Neural cell (in vitro differentiated cells): ENCODE measurements at regions not wholly inside any gene's neighbourhood (a gene's known extent, or its start where the extent isn't known, plus 50 kb on each side); places are given as distances from the start of the nearest gene placed in this dataset.

ENCODE experiments used
- H2AFZ ChIP-seq: fragments of 200-600, 300-800 bp; sonication (generic), shearing (Covaris generic); 2 replicates; pipeline ENCODE4 v1.6.0; 2014; ENCODE audit warnings: low read depth, mild to moderate bottlenecking, antibody characterized with exemption, low read length, moderate library complexity
- H3F3A ChIP-seq: fragments of 200-600 bp; shearing (Covaris generic); 2 replicates; pipeline ENCODE4 v1.6.1; 2016; ENCODE audit warnings: mild to moderate bottlenecking, moderate library complexity, mixed read lengths, antibody characterized with exemption, low read length; ENCODE audit not compliant: insufficient read depth, poor library complexity, severe bottlenecking
- H3K27ac ChIP-seq: fragments of 200-600, 300-800 bp; sonication (generic), shearing (Covaris generic); 2 replicates; pipeline ENCODE4 v1.5.1; 2014; ENCODE audit warnings: mild to moderate bottlenecking, low read length, moderate library complexity
- H3K27me3 ChIP-seq: fragments of 300-800, 200-600 bp; sonication (generic), shearing (Covaris generic); 2 replicates; pipeline ENCODE4 v1.6.0; 2014; ENCODE audit warnings: mild to moderate bottlenecking, low read depth, low read length, moderate library complexity; ENCODE audit not compliant: insufficient read depth
- H3K36me3 ChIP-seq: fragments of 300-800, 200-600 bp; sonication (generic), shearing (Covaris generic); 2 replicates; pipeline ENCODE4 v1.5.1; 2014; ENCODE audit warnings: mild to moderate bottlenecking, antibody characterized with exemption, low read length, moderate library complexity; ENCODE audit not compliant: insufficient read depth
- H3K4me2 ChIP-seq: fragments of 300-800, 200-600 bp; sonication (generic), shearing (Covaris generic); 2 replicates; pipeline ENCODE4 v1.6.0; 2014; ENCODE audit warnings: mild to moderate bottlenecking, low read length
- H3K4me3 ChIP-seq: fragments of 300-800, 200-600 bp; sonication (generic), shearing (Covaris generic); 2 replicates; pipeline ENCODE4 v1.5.1; 2014; ENCODE audit warnings: mild to moderate bottlenecking, low read length, moderate library complexity
- H3K79me2 ChIP-seq: fragments of 200-600 bp; shearing (Covaris generic); replicated peaks from 2 replicates; pipeline ENCODE4 v1.6.0; 2014; ENCODE audit warnings: mild to moderate bottlenecking, low read length, moderate library complexity; ENCODE audit not compliant: insufficient read depth
- H3K9ac ChIP-seq: fragments of 300-800, 200-600 bp; sonication (generic), shearing (Covaris generic); 2 replicates; pipeline ENCODE4 v1.6.1; 2016; ENCODE audit warnings: mild to moderate bottlenecking, low read length, mixed read lengths
- H3K9me2 ChIP-seq: fragments of 200-600 bp; shearing (Covaris generic); 2 replicates; pipeline ENCODE4 v1.6.1; 2016; ENCODE audit warnings: mild to moderate bottlenecking, low read length, mixed read lengths; ENCODE audit not compliant: insufficient read depth
- H3K9me3 ChIP-seq: fragments of 200-600, 300-800 bp; sonication (generic), shearing (Covaris generic); 2 replicates; pipeline ENCODE4 v1.6.1; 2016; ENCODE audit warnings: mild to moderate bottlenecking, mixed run types, low read length, moderate library complexity, mixed read lengths
- H4K20me1 ChIP-seq: fragments of 200-600 bp; shearing (Covaris generic); 2 replicates; pipeline ENCODE4 v1.6.1; 2016; ENCODE audit warnings: mild to moderate bottlenecking, mixed run types; ENCODE audit not compliant: insufficient read depth
- EP300 ChIP-seq: fragments of 450-650 bp; conservative IDR thresholded peaks from 2 replicates; pipeline ENCODE4 v1.6.1; 2014; ENCODE audit warnings: antibody characterized with exemption, mild to moderate bottlenecking, moderate library complexity; ENCODE audit not compliant: poor library complexity, severe bottlenecking
- EZH2 ChIP-seq: fragments of 200-600, 300-800 bp; shearing (Covaris generic), sonication (generic); IDR thresholded peaks from 2 replicates; pipeline ENCODE4 v1.6.1; 2014; ENCODE audit warnings: antibody characterized with exemption, low read length, borderline replicate concordance, mild to moderate bottlenecking; ENCODE audit not compliant: insufficient read depth, poor library complexity, severe bottlenecking
- MXI1 ChIP-seq: fragments of 450-650 bp; conservative IDR thresholded peaks from 2 replicates; pipeline ENCODE4 v1.6.1; 2014; ENCODE audit warnings: antibody characterized with exemption, mild to moderate bottlenecking; ENCODE audit not compliant: poor library complexity, severe bottlenecking
- POLR2AphosphoS5 ChIP-seq: IDR thresholded peaks from 2 replicates; pipeline ENCODE4 v1.6.1; 2012
- RAD21 ChIP-seq: fragments of 450-650 bp; conservative IDR thresholded peaks from 2 replicates; pipeline ENCODE4 v1.6.1; 2014; ENCODE audit warnings: antibody characterized with exemption, mild to moderate bottlenecking, moderate library complexity
- SMC3 ChIP-seq: fragments of 450-650 bp; conservative IDR thresholded peaks from 2 replicates; pipeline ENCODE4 v1.6.1; 2014; ENCODE audit warnings: antibody characterized with exemption, mild to moderate bottlenecking, moderate library complexity; ENCODE audit not compliant: poor library complexity
- TAF1 ChIP-seq: IDR thresholded peaks from 2 replicates; pipeline ENCODE4 v1.6.1; 2012; ENCODE audit warnings: low read depth
- TF ChIP-seq, protein P1 (sequence below): IDR thresholded peaks from 2 replicates; pipeline ENCODE4 v1.6.1; 2012; ENCODE audit warnings: borderline replicate concordance
- TF ChIP-seq, protein P2 (sequence below): fragments of 450-650 bp; IDR thresholded peaks from 2 replicates; pipeline ENCODE4 v1.5.1; 2014; ENCODE audit warnings: antibody characterized with exemption, mild to moderate bottlenecking, moderate library complexity; ENCODE audit not compliant: poor library complexity, severe bottlenecking

DNA sequence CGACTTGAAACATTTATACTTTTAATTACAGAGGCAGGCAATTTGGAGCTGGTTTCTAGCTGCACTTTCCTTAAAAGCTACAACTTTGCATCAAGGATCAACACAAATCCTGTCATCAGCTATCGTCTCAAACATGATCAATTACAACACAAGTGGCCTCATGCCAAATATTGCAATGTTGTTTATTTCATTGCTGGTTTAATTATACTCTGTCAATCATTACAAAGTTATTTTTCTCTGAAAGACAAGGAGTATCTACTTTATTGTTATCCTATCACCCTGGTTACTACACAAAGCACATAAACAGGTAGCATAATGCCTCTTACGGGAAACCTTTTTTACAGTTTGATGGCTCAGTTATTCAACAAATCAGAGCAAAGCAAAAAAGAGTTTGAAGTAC, 58.0 kb upstream of the FOXB1 start:
- no peaks in the 10 kb centered on the region for H3K36me3 ChIP-seq
- no peaks in the 10 kb centered on the region for H3K9me3 ChIP-seq
- H3K27ac ChIP-seq: no peak overlapping the region
- H3K9ac ChIP-seq: no peak overlapping the region
- no peaks in the 10 kb centered on the region for H3K79me2 ChIP-seq
- no peak overlapping the region for H2AFZ ChIP-seq
- TF ChIP-seq TAF1 (no peak), MXI1 (no peak), EZH2 (no peak)
- TF ChIP-seq, protein P1, sequence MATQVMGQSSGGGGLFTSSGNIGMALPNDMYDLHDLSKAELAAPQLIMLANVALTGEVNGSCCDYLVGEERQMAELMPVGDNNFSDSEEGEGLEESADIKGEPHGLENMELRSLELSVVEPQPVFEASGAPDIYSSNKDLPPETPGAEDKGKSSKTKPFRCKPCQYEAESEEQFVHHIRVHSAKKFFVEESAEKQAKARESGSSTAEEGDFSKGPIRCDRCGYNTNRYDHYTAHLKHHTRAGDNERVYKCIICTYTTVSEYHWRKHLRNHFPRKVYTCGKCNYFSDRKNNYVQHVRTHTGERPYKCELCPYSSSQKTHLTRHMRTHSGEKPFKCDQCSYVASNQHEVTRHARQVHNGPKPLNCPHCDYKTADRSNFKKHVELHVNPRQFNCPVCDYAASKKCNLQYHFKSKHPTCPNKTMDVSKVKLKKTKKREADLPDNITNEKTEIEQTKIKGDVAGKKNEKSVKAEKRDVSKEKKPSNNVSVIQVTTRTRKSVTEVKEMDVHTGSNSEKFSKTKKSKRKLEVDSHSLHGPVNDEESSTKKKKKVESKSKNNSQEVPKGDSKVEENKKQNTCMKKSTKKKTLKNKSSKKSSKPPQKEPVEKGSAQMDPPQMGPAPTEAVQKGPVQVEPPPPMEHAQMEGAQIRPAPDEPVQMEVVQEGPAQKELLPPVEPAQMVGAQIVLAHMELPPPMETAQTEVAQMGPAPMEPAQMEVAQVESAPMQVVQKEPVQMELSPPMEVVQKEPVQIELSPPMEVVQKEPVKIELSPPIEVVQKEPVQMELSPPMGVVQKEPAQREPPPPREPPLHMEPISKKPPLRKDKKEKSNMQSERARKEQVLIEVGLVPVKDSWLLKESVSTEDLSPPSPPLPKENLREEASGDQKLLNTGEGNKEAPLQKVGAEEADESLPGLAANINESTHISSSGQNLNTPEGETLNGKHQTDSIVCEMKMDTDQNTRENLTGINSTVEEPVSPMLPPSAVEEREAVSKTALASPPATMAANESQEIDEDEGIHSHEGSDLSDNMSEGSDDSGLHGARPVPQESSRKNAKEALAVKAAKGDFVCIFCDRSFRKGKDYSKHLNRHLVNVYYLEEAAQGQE: no peak
- H3K27me3 ChIP-seq: no peaks in the 10 kb centered on the region
- no peaks in the 10 kb centered on the region for H4K20me1 ChIP-seq
- H3F3A ChIP-seq: no peaks in the 10 kb centered on the region
- H3K4me3 ChIP-seq: no peak overlapping the region
- no peaks in the 10 kb centered on the region for H3K9me2 ChIP-seq
- H3K4me2 ChIP-seq: no peak overlapping the region

DNA sequence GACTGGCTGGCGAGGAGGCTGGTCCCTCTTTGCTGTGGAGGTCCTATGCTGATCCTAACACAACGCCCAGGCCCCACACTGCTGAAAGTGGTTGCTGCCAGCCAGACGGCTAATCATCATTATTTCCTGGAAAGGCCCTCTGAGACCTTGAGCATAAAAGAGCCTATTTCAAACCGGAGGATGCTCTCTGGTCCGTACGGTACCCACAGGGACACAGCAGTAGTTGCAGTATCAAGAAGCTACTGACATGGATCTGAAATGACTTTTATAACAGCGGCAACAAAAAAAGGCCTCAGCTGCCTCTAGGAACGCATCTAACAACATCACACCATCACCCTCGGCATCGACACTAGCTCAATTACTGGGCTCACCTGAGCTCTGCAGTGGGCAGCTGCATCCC, 59.1 kb upstream of the FOXB1 start:
- no peaks in the 10 kb centered on the region for H3K36me3 ChIP-seq
- no peak overlapping the region for H3K4me3 ChIP-seq
- no peak overlapping the region for H3K27ac ChIP-seq
- no peaks in the 10 kb centered on the region for H3K9me2 ChIP-seq
- no peak overlapping the region for H2AFZ ChIP-seq
- no peaks in the 10 kb centered on the region for H3K27me3 ChIP-seq
- H3F3A ChIP-seq: no peaks in the 10 kb centered on the region
- H3K4me2 ChIP-seq: no peak overlapping the region
- H3K79me2 ChIP-seq: no peaks in the 10 kb centered on the region
- no peaks in the 10 kb centered on the region for H3K9me3 ChIP-seq
- H3K9ac ChIP-seq: no peak overlapping the region
- TF ChIP-seq SMC3: no peak
- TF ChIP-seq TAF1: no peak
- no peak for TF ChIP-seq POLR2AphosphoS5
- TF ChIP-seq EP300: no peak
- TF ChIP-seq, protein P2, sequence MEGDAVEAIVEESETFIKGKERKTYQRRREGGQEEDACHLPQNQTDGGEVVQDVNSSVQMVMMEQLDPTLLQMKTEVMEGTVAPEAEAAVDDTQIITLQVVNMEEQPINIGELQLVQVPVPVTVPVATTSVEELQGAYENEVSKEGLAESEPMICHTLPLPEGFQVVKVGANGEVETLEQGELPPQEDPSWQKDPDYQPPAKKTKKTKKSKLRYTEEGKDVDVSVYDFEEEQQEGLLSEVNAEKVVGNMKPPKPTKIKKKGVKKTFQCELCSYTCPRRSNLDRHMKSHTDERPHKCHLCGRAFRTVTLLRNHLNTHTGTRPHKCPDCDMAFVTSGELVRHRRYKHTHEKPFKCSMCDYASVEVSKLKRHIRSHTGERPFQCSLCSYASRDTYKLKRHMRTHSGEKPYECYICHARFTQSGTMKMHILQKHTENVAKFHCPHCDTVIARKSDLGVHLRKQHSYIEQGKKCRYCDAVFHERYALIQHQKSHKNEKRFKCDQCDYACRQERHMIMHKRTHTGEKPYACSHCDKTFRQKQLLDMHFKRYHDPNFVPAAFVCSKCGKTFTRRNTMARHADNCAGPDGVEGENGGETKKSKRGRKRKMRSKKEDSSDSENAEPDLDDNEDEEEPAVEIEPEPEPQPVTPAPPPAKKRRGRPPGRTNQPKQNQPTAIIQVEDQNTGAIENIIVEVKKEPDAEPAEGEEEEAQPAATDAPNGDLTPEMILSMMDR: no peak
- TF ChIP-seq RAD21: no peak
- TF ChIP-seq, protein P1: no peak
- TF ChIP-seq MXI1: no peak
- no peaks in the 10 kb centered on the region for H4K20me1 ChIP-seq
